Activated naive CD4-positive, alpha-beta T cell treated with Interleukin-2 at 50 U/mL for 16 hours (primary cell): ENCODE measurements at regions not wholly inside any gene's neighbourhood (a gene's known extent, or its start where the extent isn't known, plus 50 kb on each side); places are given as distances from the start of the nearest gene placed in this dataset.

Experiments used
- DNase-seq: peaks from one replicate; pipeline ENCODE4 v3.0.0-alpha.2; 2020

DNA sequence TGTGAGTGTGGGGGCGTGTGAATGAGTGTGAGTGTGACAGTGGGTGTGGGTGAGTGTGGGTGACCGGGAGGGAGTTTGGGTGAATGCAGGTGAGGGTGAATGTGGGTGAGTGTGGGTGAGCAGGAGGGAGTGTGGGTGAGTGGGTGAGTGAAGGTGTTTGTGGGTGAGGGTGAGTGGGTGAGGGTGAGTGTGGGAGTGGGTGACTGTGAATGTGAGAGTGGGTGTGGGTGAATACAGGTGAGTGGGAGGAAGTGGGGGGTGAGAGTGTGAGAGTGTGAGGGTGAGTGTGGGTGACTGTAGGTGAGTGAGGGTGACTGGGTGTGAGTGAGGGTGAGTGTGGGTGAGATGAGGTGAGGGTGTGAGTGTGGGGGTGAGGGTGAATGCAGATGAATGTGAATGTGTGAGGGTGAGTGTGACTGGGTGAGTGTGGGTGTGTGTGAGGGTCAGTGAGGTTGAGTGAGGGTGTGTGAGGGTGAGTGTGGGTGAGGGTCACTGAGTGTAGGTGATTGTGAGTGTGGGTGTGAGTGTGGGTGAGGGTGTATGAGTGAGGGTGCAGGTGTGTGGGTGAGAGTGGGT is 1677.3 kb upstream of the TENM3 start:
- DNase-seq = no peak

DNA sequence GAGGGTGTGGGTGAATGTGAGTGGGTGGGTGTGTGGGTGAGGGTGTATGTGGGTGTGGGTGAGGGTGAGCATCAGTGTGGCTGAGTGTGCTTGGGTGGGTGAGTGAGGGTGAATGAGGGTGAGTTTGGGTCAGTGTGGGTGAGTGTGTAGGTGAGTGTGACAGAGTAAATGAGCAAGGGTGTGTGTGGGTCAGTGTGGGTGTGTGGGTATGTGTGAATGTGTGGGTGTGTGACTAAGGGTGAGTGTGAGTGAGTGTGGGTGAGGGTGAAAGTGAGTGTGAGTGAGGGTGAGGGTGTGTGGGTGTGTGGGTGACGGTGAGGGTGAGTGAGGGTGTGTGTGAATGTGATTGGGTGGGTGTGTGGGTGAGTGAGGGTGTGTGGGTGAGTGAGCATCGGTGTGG is 1676.7 kb upstream of the TENM3 start:
- DNase-seq = no peak

DNA sequence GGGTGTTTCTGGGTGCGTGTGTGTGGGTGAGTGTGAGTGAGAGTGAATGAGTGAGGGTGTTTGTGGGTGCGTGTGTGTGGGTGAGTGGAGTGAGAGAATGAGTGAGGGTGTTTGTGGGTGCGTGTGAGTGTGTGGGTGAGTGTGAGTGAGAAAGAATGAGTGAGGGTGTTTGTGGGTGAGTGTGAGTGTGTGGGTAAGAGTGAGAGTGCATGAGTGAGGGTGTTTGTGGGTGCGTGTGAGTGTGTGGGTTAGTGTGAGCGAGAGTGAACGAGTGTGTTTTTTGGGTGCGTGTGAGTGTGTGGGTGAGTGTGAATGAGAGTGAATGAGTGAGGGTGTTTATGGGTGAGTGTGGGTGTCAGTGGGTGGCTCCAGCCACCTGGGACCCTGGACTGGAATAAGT is 1676.1 kb upstream of the TENM3 start:
- DNase-seq = no peak

DNA sequence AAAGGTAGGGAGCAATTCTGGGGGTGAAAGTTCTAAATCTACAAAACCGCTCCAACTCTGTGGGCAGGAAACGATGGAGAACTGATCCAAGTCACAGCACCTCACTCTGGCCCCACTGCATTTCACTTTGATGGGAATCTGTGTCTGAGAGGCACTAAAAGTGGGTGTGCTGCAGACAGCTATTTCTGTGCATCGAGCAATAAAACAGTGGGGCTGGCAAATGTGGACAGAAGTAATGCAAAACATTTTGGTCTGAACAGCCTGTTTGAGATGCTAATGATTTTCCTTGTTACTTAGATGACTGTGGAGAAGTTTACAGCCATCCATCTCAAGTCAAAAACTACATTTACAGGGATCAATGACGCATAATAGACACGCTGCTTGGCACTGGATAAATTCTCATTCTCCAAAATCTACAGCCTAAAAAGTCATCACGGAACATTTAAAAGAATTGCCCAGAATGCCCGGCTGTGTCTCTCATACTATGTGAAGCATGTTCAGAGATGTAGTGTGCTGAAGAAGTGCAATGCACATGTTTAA is 1671.6 kb upstream of the TENM3 start:
- DNase-seq = no peak

DNA sequence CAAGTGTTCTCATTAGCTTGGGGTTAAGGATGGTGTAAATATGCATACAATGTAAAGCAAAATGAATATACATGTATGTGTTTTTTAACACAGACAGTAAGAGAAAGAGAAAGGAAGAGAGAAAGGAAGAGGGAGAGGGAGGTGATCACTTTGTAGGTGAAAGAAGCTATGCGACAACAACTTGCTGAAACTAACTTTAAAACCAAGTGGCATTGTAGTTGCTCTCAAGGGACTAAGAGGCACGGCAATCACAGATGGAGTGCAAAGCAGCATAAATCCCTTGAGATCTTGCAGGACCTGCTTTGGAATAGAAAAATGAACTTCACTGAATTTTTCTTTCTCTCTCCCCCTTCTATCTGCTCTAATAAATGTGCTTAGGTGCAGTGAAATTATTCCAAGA is 1665.0 kb upstream of the TENM3 start:
- DNase-seq = no peak

DNA sequence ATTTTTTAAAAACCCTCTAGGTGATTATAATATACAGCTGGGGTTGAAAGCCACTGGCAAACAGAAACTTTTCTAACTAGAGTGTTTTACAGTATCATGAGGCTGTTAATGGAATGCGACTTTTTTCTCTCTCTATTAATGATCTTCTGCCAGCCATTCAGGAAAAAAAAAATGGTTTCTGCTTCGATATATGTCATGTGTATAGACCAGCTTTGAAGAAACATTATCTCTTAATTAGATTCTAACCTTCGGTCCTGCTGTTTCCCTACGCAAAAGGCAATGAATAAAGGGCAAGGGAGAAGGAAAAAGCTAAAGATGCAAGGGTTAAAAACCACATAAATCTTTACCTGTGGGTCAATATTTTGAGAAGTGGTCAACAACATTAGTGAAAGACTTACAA is 1662.1 kb upstream of the TENM3 start:
- DNase-seq = no peak

DNA sequence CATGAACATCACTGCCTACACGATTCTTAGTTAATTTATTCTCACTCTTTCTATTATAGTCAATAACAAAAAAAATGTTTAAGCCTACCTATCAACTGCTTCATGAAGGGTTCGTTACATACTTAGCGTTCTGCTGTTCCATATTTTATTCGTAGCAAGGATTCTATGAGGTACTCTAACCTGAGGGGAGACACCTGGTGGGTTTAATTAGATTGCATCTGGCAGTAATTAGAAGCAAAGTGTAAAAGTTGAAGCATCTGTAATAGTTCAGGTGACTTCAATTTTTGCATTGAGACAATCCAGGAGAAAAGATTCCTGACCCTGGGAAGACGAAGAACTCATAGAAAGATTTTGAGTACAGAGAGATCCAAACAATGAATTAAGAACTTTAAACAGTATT is 1655.8 kb upstream of the TENM3 start:
- DNase-seq = no peak

DNA sequence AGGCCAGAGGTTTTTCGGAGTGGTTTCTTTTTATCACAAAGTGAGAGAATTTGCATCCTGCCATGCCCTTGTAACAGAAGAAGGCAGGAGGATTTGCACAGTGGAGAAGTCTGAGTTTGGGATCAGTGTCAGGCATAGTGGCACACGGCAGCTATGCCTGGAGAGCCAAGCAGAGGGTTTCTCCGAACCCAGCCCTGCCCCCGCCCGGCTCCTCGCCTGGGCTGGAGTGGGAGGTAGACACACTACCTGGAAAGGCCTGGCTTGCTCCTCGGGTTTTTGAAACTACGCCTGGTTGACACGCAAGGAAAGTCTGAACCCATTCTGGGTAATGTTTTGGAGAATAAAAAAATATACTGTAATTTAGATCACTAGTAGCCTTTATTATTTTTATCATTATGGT is 1653.6 kb upstream of the TENM3 start:
- DNase-seq = no peak

DNA sequence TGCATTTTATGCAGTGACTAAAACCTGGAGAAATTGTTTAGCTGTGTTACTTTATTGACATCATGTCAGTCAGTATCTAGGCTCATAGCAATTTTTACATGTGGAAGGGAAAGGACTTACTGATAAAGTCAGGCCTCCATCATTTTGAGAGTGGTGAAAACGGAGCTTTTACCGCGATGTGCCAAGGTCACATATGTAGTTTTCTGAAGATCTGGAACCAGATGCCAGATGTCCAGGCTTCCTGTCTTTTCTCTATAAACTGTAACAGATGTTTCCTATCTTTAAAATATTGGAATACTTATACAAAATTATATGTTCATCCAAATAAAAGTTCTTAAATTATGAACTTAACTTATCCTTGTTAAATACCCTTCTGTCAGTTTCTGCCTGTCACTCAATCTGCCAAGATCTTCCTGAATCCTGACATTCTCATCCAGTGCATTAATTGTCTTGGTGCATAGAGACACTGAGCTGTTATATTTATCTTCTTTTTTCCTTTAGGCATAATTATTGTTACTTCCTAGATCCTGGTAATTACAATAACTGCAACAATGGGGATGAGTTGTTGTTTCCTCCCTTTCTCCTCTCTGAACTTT is 1646.2 kb upstream of the TENM3 start:
- no peak for DNase-seq

DNA sequence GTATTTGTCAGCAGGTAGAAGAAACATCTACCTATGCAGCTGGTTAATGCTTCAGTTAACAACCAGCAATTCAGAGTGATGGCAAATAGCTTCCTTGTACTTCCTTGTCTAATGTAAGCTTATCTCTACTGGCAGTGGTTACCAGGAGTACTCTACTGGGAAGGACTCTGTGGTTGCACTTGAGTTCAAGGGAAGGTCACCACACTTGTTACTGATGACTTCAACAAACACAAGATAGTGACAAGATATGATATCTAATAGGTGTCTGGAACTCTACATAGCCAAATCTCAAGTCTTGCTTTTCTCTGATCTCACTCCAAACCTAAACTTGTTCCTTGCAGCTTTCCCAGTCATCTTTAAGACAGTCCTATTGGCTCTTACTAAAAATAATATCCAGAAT is 1644.9 kb upstream of the TENM3 start:
- DNase-seq = no peak

DNA sequence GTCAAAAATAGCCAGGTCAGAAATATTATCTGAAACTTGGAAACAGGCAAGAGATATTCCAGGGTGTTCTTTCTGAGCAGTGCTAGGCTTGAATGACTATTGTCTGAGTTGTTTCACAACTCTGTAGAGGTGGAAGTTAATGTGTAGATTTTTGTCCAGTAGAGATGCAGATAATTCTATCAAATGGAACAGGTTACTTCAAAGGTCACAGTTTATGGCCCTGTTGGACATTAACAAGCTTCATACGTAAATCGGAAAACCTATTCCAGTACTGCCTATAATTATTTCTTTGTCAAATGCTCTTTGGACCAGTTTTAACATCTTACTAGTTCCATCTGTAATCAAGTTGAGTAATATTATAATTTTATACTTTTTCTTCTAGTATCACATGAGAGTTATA is 1639.4 kb upstream of the TENM3 start:
- DNase-seq = no peak

DNA sequence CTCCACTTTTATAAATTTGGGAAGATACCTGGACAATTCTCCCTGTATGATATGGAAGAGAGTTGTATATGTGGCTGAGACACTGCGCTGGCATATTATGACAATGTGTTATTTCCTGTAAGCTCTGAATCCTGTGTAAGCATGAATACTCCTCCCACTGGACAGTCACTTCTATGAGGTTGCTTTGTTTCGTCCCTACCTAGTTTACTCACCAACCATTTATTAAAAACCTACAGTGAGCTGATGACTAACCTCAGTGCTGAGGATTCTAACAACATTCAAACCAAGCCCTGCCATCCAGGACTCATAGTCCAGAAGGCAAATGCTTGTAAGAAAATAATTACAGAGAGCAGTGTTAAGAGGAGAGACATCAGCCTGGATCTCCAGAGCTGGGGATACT is 1632.9 kb upstream of the TENM3 start:
- DNase-seq = no peak

DNA sequence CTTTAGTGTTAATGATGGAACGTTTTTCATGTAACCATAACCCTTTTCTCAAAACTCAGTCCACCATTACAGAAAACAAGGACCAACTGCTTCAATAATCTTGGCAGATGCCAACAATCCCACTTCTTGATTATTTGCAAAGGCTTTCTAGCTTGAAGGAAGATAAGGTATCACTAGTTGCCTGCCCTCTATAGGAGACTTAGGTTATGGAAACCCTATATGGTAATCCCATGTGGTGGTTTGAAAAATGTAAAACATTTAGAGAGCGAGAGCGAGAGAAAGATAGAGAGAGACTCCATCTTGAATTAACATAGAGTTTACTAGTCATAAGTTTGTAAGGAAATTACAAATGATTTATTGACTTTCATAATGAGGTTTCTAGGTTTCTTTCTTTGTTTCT is 1627.5 kb upstream of the TENM3 start:
- DNase-seq = no peak

DNA sequence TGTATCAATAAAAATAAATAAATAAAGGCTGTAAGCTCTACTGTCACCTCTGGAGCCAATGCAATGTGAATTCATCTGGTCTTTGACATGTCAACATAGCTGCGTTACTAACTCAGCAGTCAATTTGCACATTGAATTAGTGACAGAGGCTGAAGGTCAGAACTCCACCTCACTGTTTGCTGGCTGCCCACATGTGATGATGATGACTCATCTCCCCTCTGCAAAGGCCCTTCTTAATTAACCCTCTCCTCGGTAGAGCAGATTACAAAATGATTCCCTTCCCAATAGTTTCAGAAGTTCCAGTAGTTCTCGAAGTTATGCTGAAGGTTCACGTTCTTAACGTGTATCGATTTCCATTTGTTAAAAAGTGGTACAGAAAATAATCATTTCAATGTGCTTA is 1626.0 kb upstream of the TENM3 start:
- DNase-seq = no peak

DNA sequence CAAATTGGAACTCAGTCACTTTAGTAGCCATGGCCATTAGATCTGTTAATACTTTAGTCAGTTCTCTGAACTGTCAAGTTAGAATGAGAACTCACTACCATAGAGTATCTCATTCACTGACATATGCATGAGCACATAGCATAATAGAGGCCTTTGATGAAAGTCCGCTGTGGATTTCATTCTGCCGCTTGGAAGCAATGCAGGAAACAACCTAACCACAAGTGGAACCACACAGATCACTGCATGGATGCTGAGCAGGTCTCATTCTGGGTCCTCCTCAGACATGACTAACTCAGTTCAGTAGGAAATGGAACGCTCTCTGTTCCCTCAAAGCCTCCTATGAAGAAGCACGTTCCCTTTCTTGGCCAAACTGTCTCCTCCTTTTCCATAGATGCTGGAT is 1624.8 kb upstream of the TENM3 start:
- DNase-seq = no peak

DNA sequence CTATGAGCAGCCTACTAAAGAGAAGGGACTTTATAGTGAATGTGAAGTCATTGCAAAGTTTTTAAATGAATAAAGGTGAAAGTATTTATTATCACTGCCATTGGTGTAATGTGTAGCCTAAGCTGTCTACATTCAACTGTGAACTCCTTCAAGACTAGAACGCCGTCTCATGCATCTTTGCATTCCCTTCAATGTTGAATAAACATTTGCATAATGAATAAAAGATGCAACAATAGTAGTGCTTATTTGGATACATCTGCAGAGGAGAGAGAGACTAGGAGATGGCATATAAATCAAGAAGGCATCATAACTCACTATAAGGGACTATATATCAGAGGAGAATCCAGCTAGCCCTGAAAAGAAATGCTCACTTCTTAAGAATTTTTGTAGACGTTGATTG is 1623.8 kb upstream of the TENM3 start:
- DNase-seq = no peak

DNA sequence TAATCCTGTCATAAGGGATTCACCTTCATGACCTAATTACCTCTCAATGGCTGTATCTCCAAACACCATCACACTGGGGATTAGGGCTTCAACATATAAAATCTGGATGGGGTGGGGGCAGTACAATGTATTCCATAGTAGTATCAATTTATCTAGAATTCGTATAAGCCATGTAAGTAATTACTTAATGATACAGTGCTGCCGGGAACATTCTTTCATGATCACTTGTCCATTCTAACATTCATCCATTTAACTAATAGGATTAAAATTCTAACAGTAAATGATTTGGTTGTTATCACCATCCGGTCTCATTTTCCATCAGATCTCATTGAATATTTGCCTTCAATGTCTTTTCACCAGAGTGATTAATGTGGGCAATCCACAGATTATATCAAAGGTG is 1620.9 kb upstream of the TENM3 start:
- no peak for DNase-seq

DNA sequence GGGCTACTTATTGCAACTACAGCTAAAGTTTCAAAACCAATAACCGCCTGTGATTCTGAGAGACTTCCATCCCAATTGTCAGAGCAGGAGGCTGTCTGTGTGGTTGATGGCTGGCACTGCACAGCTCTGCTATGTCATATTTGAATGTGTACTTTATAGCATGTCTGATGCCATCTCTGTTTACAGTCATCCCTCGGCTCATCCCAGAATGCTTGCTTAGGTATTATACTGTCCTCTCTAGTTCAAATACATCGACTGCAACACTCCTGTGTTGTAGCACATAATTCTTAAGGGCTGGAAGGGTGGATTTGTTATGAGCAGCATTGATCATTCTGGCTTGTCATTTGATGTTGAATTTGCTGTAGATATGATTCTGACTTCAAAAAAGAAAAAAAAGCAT is 1617.5 kb upstream of the TENM3 start:
- DNase-seq = no peak

DNA sequence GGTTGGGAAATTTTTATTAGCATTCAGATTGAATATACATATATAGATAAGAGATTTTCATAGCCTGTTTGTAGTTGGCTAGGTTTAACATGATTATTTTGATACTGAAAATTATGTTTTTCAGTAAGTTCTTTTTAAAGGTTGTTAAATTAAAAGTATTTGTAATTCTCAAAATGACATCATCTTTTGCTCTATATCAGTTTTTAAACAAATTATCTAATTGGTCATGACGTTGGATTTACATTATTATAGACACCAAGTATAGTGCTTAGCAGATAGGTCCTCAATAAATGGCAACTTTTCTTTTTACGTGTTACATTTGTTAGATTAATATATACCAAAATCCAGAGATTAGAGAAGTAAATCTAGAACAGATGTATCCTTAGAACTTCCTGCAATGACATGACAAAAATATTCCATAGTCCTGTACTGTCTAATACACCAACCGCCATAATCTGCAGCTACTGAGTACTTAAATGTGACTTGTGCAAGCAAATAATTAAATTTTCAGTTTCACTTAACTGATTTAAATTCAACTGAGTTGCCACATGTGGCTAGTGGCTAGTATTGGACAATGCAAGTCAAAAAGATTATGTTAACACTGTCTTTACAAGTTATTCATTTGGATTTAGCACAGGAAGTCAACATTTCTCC is 1613.1 kb upstream of the TENM3 start:
- DNase-seq = no peak

DNA sequence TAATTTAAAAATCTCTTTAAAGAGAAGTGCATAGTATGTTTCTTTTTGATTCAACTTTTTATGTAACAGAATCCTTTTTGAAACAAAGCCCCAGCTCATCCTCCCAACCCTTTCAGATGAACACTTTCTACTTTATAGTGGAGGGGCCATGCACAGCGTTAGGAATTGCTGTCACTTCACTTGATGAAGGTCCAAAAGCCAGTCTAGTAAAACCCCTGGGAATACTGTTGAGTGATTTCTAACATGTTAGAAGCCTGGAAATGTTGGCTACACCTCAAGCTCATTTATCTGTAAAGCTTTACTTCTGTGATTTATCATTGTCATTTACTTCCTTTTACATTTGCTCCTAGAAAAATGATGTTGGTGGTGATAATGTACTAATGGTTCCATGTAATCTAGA is 1608.9 kb upstream of the TENM3 start:
- no peak for DNase-seq

DNA sequence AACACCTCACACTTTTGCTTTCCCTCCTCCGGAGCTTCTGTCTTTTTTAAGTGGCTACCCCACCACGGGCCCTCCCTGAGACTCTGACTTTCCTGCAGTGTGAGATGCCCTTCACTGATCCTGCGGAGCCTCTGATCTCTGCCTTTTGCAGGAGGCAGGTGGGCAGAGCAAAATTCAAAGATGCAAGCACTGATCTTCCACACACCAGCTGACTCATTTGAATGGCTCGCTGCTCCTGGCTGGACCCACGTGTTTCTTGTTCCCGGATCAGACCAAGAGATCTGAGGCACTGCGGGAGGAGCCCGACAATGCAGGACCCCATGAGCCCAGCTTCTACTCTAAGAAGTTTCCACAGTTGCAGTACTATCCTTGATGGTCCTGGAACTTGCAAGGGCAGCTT is 1607.9 kb upstream of the TENM3 start:
- no peak for DNase-seq

DNA sequence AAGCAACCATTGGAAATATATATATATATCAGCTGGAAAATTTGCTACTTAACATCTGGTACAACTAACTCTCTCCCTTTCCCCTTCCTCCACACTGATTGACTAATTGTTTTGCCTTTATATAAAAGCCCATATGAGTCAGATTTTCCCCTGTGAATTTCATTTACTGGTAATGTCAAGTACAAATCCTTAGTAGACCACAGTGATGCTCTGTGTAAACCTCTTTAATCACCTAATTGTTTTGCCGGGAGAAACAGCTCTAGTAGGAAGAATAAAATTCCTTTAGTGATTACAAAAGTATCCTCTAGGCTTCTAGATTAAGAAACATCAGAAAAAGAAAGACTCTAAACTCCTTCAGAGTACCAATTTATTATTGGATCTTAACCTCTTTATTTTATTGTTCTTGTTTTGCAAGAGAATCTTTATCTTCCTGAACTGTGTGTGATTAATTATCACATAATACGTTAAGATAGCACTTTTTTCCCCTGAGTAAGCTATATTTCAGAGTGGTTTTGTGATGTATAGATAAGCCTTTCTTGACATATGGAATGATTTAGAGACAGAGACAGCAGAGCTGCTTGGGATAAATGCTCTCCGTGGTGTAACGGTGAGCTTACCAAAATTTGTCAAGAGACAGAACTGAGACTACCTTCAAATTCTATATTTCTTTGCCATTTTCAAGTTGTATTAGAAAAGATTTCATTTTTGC is 1606.4 kb upstream of the TENM3 start:
- no peak for DNase-seq

DNA sequence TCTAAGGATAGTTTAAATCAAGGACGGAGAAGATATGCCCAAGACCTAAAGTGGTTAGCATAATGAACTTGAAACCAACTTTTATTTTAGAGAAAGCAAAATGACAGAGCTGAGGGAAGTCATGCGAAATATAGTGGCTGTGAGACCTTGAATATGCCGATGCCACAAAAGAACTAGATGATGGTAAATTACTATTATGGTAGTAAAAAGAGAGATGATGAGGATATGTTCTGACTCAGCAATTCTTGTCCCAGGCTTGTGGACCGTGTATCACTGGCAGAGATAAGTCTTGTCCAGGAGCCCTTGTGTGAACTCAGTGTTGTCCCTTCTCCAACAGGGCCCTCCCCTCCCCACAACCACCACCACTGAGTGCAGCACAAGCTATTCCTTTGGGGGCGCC is 1605.6 kb upstream of the TENM3 start:
- DNase-seq = no peak

DNA sequence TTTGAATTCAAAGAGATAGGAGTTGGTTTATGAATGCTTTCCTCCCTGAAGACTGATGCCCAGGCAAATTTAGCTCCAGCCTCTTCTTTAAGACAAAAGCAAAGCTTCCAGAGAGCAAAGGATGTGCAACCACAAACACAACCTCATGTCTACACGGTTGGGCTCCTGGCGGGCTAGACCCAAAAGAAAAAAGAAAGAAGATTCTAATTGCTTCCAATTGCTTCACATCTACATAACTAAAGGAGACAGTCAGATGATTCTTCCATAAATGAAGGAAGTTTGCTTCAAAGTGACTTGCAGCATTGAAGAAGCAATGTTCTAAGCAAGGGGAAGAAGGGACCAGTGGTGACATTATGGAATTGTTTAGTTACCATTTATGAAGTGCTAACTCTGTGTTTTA is 1603.0 kb upstream of the TENM3 start:
- no peak for DNase-seq
